ENCODE measurements at regions not wholly inside any gene's neighbourhood (a gene's known extent, or its start where the extent isn't known, plus 50 kb on each side); places are given as distances from the start of the nearest gene placed in this dataset.
A peak's percentile ranks its signal among the peaks of the same experiment; 100 is the strongest.

- peak overlapping the region in 4 of 12 donors; percentile 24 to 91 (median 45) for H3K27ac ChIP-seq
- DNase-seq (no peak), ATAC-seq (no peak)
- no peaks in the 10 kb centered on the region for H3K9me3 ChIP-seq
- intact Hi-C loops (cut with DNase I) = no loop called here
- no peaks in the 10 kb centered on the region for H3K36me3 ChIP-seq
- H3K4me1 ChIP-seq = peaks cover 0 to 53% (median 25%) of the 10 kb centered on the region in 12 donors
- H3K27me3 ChIP-seq = no peaks in the 10 kb centered on the region
- H3K4me3 ChIP-seq = no peak overlapping the region
- 78 to 83% (median 79%) methylated on average over 2 of the region's 2 CpGs for WGBS, 4 donors
- TF ChIP-seq POLR2A (IDR thresholded peaks at IDR 0.05) (no peak), CTCF (IDR thresholded peaks at IDR 0.05) (no peak)
Observed at GRCh38 chr10:43882711-43883110, 234.0 kb upstream of the ZNF32 start.

- H3K4me1 ChIP-seq = peaks cover 0 to 58% (median 26%) of the 10 kb centered on the region in 12 donors
- no peaks in the 10 kb centered on the region for H3K36me3 ChIP-seq
- TF ChIP-seq CTCF (IDR thresholded peaks at IDR 0.05) = no peak
- no peak for TF ChIP-seq POLR2A (IDR thresholded peaks at IDR 0.05)
- no peaks in the 10 kb centered on the region for H3K27me3 ChIP-seq
- intact Hi-C loops (cut with DNase I) = no loop called here
- no peaks in the 10 kb centered on the region for H3K9me3 ChIP-seq
- no peak for ATAC-seq
- no peak for DNase-seq
- WGBS, 4 donors = 90 to 96% (median 93%) methylated on average over 2 of the region's 2 CpGs
- peak overlapping the region in 2 of 12 donors; percentile 21 to 91 for H3K27ac ChIP-seq
- no peak overlapping the region for H3K4me3 ChIP-seq
Observed at GRCh38 chr10:43881657-43882056, 233.0 kb upstream of the ZNF32 start.

GRCh38 chr10:43880160-43880559 is 231.5 kb upstream of the ZNF32 start:
- Histone ChIP-seq H3K27me3 (no peaks in the 10 kb centered on the region), H3K36me3 (no peaks in the 10 kb centered on the region), H3K9me3 (no peaks in the 10 kb centered on the region), H3K27ac (peak overlapping the region in 10 of 12 donors; percentile 3 to 91 (median 74)), H3K4me3 (no peak overlapping the region), H3K4me1 (peaks cover 0 to 52% (median 24%) of the 10 kb centered on the region in 12 donors)
- TF ChIP-seq POLR2A (IDR thresholded peaks at IDR 0.05) = no peak
- no peak for TF ChIP-seq CTCF (IDR thresholded peaks at IDR 0.05)
- no peak for DNase-seq
- ATAC-seq = peak in 2 of 4 donors; percentile 25 to 41
- WGBS, 4 donors = 58 to 74% (median 61%) methylated on average over 7 to 8 of the region's 8 CpGs
- intact Hi-C loops (cut with DNase I) = no loop called here

- no peaks in the 10 kb centered on the region for H3K9me3 ChIP-seq
- ATAC-seq (no peak), DNase-seq (no peak)
- intact Hi-C loops (cut with DNase I) = loop anchor here in 1 of 10 donors (10.0 kb wide), 1 partner anchor 185 kb away; no protein-coding TSS in a partner anchor
- TF ChIP-seq CTCF (IDR thresholded peaks at IDR 0.05) = no peak
- no peak for TF ChIP-seq POLR2A (IDR thresholded peaks at IDR 0.05)
- 81 to 92% (median 83%) methylated on average over 12 of the region's 12 CpGs for WGBS, 4 donors
- no peak overlapping the region for H3K4me3 ChIP-seq
- no peaks in the 10 kb centered on the region for H3K36me3 ChIP-seq
- H3K4me1 ChIP-seq = peaks cover 0 to 52% (median 24%) of the 10 kb centered on the region in 12 donors
- H3K27me3 ChIP-seq = no peaks in the 10 kb centered on the region
- H3K27ac ChIP-seq = peak overlapping the region in 10 of 12 donors; percentile 3 to 91 (median 74)
Observed at GRCh38 chr10:43879742-43880141, 231.1 kb upstream of the ZNF32 start.
